ENCODE measurements at regions not wholly inside any gene's neighbourhood (a gene's known extent, or its start where the extent isn't known, plus 50 kb on each side); places are given as distances from the start of the nearest gene placed in this dataset.

GRCh38 chr12:105590571-105590970 lies 260.1 kb downstream of the C12orf75 start:
- intact Hi-C loops (cut with micrococcal nuclease), result no loop called here
- Histone ChIP-seq H3K36me3 (ENCODE audit: control insufficient read depth, insufficient read depth, low read length) (no peaks in the 10 kb centered on the region), H3K27ac (ENCODE audit: low read length) (no peak overlapping the region), H3K9me3 (ENCODE audit: control insufficient read depth, insufficient read depth, low read length) (no peaks in the 10 kb centered on the region), H3K4me1 (ENCODE audit: control insufficient read depth, insufficient read depth, low read length) (no peaks in the 10 kb centered on the region), H3K27me3 (ENCODE audit: control insufficient read depth, insufficient read depth, low read length) (no peaks in the 10 kb centered on the region), H3K4me3 (ENCODE audit: low read length) (no peak overlapping the region)
- Mint-ChIP-seq H3K36me3 (no peaks in the 10 kb centered on the region), H3K4me1 (no peaks in the 10 kb centered on the region), H3K27ac (no peak overlapping the region), H3K4me3 (no peak overlapping the region), H3K27me3 (ENCODE audit: low read depth in 2 of 2) (peaks cover 0 to 5% of the 10 kb centered on the region in 2 donors), H3K9me3 (no peaks in the 10 kb centered on the region)
- TF ChIP-seq, protein P1, sequence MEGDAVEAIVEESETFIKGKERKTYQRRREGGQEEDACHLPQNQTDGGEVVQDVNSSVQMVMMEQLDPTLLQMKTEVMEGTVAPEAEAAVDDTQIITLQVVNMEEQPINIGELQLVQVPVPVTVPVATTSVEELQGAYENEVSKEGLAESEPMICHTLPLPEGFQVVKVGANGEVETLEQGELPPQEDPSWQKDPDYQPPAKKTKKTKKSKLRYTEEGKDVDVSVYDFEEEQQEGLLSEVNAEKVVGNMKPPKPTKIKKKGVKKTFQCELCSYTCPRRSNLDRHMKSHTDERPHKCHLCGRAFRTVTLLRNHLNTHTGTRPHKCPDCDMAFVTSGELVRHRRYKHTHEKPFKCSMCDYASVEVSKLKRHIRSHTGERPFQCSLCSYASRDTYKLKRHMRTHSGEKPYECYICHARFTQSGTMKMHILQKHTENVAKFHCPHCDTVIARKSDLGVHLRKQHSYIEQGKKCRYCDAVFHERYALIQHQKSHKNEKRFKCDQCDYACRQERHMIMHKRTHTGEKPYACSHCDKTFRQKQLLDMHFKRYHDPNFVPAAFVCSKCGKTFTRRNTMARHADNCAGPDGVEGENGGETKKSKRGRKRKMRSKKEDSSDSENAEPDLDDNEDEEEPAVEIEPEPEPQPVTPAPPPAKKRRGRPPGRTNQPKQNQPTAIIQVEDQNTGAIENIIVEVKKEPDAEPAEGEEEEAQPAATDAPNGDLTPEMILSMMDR (IDR thresholded peaks at IDR 0.05), result no peak
- 75% methylated on average over 1 of the region's 1 CpG for WGBS (ENCODE audit: insufficient coverage)
- DNase-seq (no peak), ATAC-seq (no peak)

DNA sequence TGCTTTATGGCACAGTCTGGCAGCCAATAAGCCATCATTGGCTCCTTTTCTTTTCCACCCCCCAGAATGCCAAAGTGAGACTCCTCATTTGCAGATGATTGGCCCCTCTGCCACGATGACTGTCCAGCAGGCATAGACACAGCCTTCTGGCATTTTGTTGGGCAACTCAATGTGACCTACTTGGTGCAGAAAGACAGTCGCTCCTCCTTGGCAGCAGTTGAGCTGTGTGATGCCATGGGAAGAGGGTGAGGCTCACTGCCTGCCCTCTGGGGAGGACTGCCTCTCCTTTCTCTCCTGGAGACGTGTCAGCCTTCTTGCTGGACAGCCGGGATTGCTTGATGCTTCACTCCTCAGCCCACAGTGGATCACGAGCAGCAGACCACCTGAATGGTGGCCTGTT lies 264.9 kb downstream of the C12orf75 start:
- no peak for ATAC-seq

DNA sequence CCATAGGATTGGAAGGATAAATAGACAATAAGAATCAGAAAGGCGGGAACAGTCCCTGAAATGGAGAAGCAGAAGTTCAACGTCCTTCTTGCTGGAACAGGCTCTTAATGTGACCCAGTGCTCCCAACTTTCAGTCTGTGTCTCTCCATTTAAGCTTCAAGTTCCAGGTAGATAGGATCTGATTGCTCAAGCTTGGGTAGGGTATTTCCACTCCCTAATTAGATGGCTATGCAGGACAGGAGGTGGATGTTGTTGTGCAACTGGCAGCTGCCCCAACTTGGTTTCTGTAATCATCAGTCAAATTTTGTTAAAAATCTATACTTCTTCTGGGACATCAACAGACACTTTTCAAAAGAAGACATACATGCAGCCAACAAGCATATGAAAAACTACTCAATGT lies 266.2 kb downstream of the C12orf75 start:
- H3K27ac ChIP-seq (ENCODE audit: low read length), result no peak overlapping the region
- no peaks in the 10 kb centered on the region for H3K36me3 ChIP-seq (ENCODE audit: control insufficient read depth, insufficient read depth, low read length)
- WGBS (ENCODE audit: insufficient coverage), result 74% methylated on average over 2 of the region's 2 CpGs
- Mint-ChIP-seq H3K27ac (no peak overlapping the region), H3K4me1 (no peaks in the 10 kb centered on the region), H3K27me3 (ENCODE audit: low read depth in 2 of 2) (peaks cover 5 to 6% of the 10 kb centered on the region in 2 donors), H3K4me3 (no peak overlapping the region), H3K9me3 (no peaks in the 10 kb centered on the region), H3K36me3 (no peaks in the 10 kb centered on the region)
- TF ChIP-seq, protein P1 (IDR thresholded peaks at IDR 0.05), result no peak
- no peaks in the 10 kb centered on the region for H3K27me3 ChIP-seq (ENCODE audit: control insufficient read depth, insufficient read depth, low read length)
- no peak overlapping the region for H3K4me3 ChIP-seq (ENCODE audit: low read length)
- ATAC-seq (no peak), DNase-seq (no peak)
- no peaks in the 10 kb centered on the region for H3K9me3 ChIP-seq (ENCODE audit: control insufficient read depth, insufficient read depth, low read length)
- intact Hi-C loops (cut with micrococcal nuclease), result no loop called here
- H3K4me1 ChIP-seq (ENCODE audit: control insufficient read depth, insufficient read depth, low read length), result no peaks in the 10 kb centered on the region

More for the DNA sequence above, 264.9 kb downstream of the C12orf75 start:
- no peaks in the 10 kb centered on the region for H3K4me1 Mint-ChIP-seq
- Histone ChIP-seq H3K9me3 (ENCODE audit: control insufficient read depth, insufficient read depth, low read length) (no peaks in the 10 kb centered on the region), H3K36me3 (ENCODE audit: control insufficient read depth, insufficient read depth, low read length) (no peaks in the 10 kb centered on the region), H3K4me3 (ENCODE audit: low read length) (no peak overlapping the region), H3K27ac (ENCODE audit: low read length) (no peak overlapping the region), H3K4me1 (ENCODE audit: control insufficient read depth, insufficient read depth, low read length) (no peaks in the 10 kb centered on the region), H3K27me3 (ENCODE audit: control insufficient read depth, insufficient read depth, low read length) (no peaks in the 10 kb centered on the region)
- H3K36me3 Mint-ChIP-seq, result no peaks in the 10 kb centered on the region
- peaks cover 0 to 5% of the 10 kb centered on the region in 2 donors for H3K27me3 Mint-ChIP-seq (ENCODE audit: low read depth in 2 of 2)
- H3K4me3 Mint-ChIP-seq, result no peak overlapping the region
- no peak overlapping the region for H3K27ac Mint-ChIP-seq
- TF ChIP-seq, protein P1 (IDR thresholded peaks at IDR 0.05), result no peak
- 82% methylated on average over 5 of the region's 5 CpGs for WGBS (ENCODE audit: insufficient coverage)
- DNase-seq, result no peak
- no peaks in the 10 kb centered on the region for H3K9me3 Mint-ChIP-seq
- intact Hi-C loops (cut with micrococcal nuclease), result no loop called here

DNA sequence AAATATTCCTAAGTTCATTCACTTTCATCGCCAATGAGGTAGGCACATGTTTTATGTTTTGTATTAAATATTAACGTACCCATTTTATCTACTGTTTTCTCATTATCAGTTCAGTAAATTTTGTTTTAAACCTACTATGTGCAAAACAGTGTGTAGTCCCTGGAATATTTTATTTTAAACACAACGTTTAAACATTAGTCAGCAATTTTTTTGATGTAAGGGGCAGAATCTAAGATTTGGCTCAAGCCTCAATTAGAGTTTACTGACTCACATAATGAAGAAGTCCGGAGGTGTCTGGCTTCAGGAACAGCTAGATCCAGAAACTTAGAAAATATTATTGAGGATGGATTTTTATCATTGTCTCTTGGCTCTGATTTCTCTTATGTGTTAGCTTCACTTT lies 267.5 kb downstream of the C12orf75 start:
- Histone ChIP-seq H3K4me3 (ENCODE audit: low read length) (no peak overlapping the region), H3K27me3 (ENCODE audit: control insufficient read depth, insufficient read depth, low read length) (no peaks in the 10 kb centered on the region), H3K9me3 (ENCODE audit: control insufficient read depth, insufficient read depth, low read length) (no peaks in the 10 kb centered on the region), H3K36me3 (ENCODE audit: control insufficient read depth, insufficient read depth, low read length) (no peaks in the 10 kb centered on the region), H3K27ac (ENCODE audit: low read length) (no peak overlapping the region), H3K4me1 (ENCODE audit: control insufficient read depth, insufficient read depth, low read length) (no peaks in the 10 kb centered on the region)
- WGBS (ENCODE audit: insufficient coverage), result 88% methylated on average over 2 of the region's 4 CpGs
- DNase-seq, result no peak
- intact Hi-C loops (cut with micrococcal nuclease), result no loop called here
- no peak for ATAC-seq
- Mint-ChIP-seq H3K36me3 (no peaks in the 10 kb centered on the region), H3K4me3 (no peak overlapping the region), H3K27me3 (ENCODE audit: low read depth in 2 of 2) (peaks cover 9 to 13% of the 10 kb centered on the region in 2 donors), H3K4me1 (no peaks in the 10 kb centered on the region), H3K9me3 (no peaks in the 10 kb centered on the region), H3K27ac (no peak overlapping the region)
- TF ChIP-seq, protein P1 (IDR thresholded peaks at IDR 0.05), result no peak

All from natural killer cell (primary cell).